HepG2 (cell line): ENCODE measurements at regions not wholly inside any gene's neighbourhood (a gene's known extent, or its start where the extent isn't known, plus 50 kb on each side); places are given as distances from the start of the nearest gene placed in this dataset.

ENCODE experiments used
- ATAC-seq: fragments of 200-7000 bp; cut with Tn5 transposase; 3 replicates; pipeline ENCODE4 v1.9.1; 2020; ENCODE audit warnings: mild to moderate bottlenecking, moderate library complexity
- BruUV-seq: library from RNA; stranded (reverse); fragments of 400-500 nt; replicated peaks from 2 replicates; lab custom pipeline; 2021; lab: Mats Ljungman, UMichigan
- CTCF ChIA-PET: fragments of 300-600 bp; formaldehyde crosslinking; extraction: SDS; loops from one replicate; lab custom pipeline; 2021; ENCODE audit warnings: low total read pairs, inconsistent platforms, low intra/inter-chr PET ratio; lab: Yijun Ruan, JAX
- POLR2A ChIA-PET: fragments of 350-600 bp; sonication (Branson Sonifier 250); formaldehyde crosslinking; loops from one replicate; lab custom pipeline; 2020; ENCODE audit warnings: antibody characterized with exemption, inconsistent platforms; lab: Yijun Ruan, JAX
- DNase-seq: peaks from one replicate; pipeline ENCODE4 v3.0.0-alpha.2; 2015; ENCODE audit warnings: low spot score
- FAIRE-seq: peaks from 3 replicates; lab custom pipeline; 2011; peaks lifted over from hg19 to GRCh38; lab: Jason Lieb, UNC
- H2AFZ ChIP-seq: one replicate; pipeline ENCODE4 v1.6.1; 2011; ENCODE audit warnings: low read length, inconsistent platforms
- H3K27ac ChIP-seq: fragments of 300-600 bp; 3 replicates; pipeline ENCODE4 v1.8.0; 2011; ENCODE audit warnings: mixed run types, mild to moderate bottlenecking, mixed read lengths, low read length, inconsistent platforms; ENCODE audit not compliant: insufficient read depth; ENCODE audit errors: extremely low read length
- H3K27me3 ChIP-seq, 2 experiments: fragments of 200-600 bp in 1 of 2; 2 replicates in 1 of 2; 3 replicates in 1 of 2; pipeline versions ENCODE4 v1.6.0 to v1.8.0; 2011; ENCODE audit warnings: low read length in 2 of 2, mild to moderate bottlenecking in 2 of 2, moderate library complexity in 2 of 2, inconsistent platforms in 1 of 2; ENCODE audit not compliant: insufficient read depth in 2 of 2, control insufficient read depth in 1 of 2
- H3K36me3 ChIP-seq, 2 experiments: fragments of 200-600 bp in 1 of 2; replicated peaks in 1 of 2; 2 replicates in 1 of 2; 3 replicates in 1 of 2; pipeline versions ENCODE4 v1.5.1 to v1.8.0; 2011; ENCODE audit warnings: low read length in 2 of 2, inconsistent platforms in 1 of 2; ENCODE audit not compliant: insufficient read depth in 2 of 2, control insufficient read depth in 1 of 2
- H3K4me1 ChIP-seq: 2 replicates; pipeline ENCODE4 v1.5.1; 2012; ENCODE audit warnings: low read length, inconsistent platforms; ENCODE audit not compliant: insufficient read depth
- H3K4me2 ChIP-seq: 2 replicates; pipeline ENCODE4 v1.6.0; 2011; ENCODE audit warnings: low read depth, low read length, inconsistent platforms
- H3K4me3 ChIP-seq, 3 experiments: fragments of 200-600 bp in 1 of 3; sonication (generic), shearing (Covaris generic) in 1 of 3; replicated peaks in 1 of 3; 2 replicates each; pipeline ENCODE4 v1.5.1; 2011 to 2016; ENCODE audit warnings: low read length in 3 of 3, inconsistent platforms in 2 of 3, low read depth in 2 of 3, mild to moderate bottlenecking in 2 of 3, control low read depth in 1 of 3, mixed read lengths in 1 of 3; ENCODE audit not compliant: insufficient read depth in 1 of 3
- H3K79me2 ChIP-seq: one replicate; pipeline ENCODE4 v1.6.1; 2011; ENCODE audit warnings: low read length, inconsistent platforms; ENCODE audit not compliant: insufficient read depth
- H3K9ac ChIP-seq: 2 replicates; pipeline ENCODE4 v1.6.0; 2011; ENCODE audit warnings: mild to moderate bottlenecking, low read depth, low read length, inconsistent platforms; ENCODE audit not compliant: insufficient read depth
- H3K9me3 ChIP-seq: 2 replicates; pipeline ENCODE4 v1.5.1; 2012; ENCODE audit warnings: mild to moderate bottlenecking, low read length
- H4K20me1 ChIP-seq: 2 replicates; pipeline ENCODE4 v1.6.0; 2011; ENCODE audit warnings: inconsistent platforms, mild to moderate bottlenecking, low read length, moderate library complexity; ENCODE audit not compliant: insufficient read depth
- BRD4 ChIP-seq: sonication (generic); formaldehyde crosslinking; IDR thresholded peaks from 2 replicates; pipeline ENCODE4 v1.4.0; 2020; ENCODE audit warnings: missing genetic modification reagents
- HNRNPLL ChIP-seq: fragments of 200-400 bp; formaldehyde crosslinking; IDR thresholded peaks from 2 replicates; pipeline ENCODE4 v1.6.1; 2017; ENCODE audit warnings: mild to moderate bottlenecking, low read depth, low read length; ENCODE audit not compliant: poor library complexity, severe bottlenecking
- ISX ChIP-seq: sonication (generic); formaldehyde crosslinking; conservative IDR thresholded peaks from 2 replicates; pipeline ENCODE4 v1.5.0; 2020; ENCODE audit warnings: missing genetic modification reagents
- KLF16 ChIP-seq, 2 experiments: sonication (generic) in 1 of 2; formaldehyde crosslinking in 1 of 2; IDR thresholded peaks; 2 replicates each; pipeline versions ENCODE4 v1.6.1 to v1.8.0; 2016 to 2023; ENCODE audit warnings: missing genetic modification reagents in 2 of 2, missing compliant biosample characterization in 1 of 2
- KMT2A ChIP-seq: sonication (generic); formaldehyde crosslinking; IDR thresholded peaks from 2 replicates; pipeline ENCODE4 v1.4.0; 2020; ENCODE audit warnings: missing genetic modification reagents
- MATR3 ChIP-seq: sonication (generic); formaldehyde crosslinking; IDR thresholded peaks from 2 replicates; pipeline ENCODE4 v1.4.0; 2020; ENCODE audit warnings: missing genetic modification reagents
- SMAD3 ChIP-seq: sonication (generic); formaldehyde crosslinking; IDR thresholded peaks from 2 replicates; pipeline ENCODE4 v1.4.0; 2020; ENCODE audit warnings: missing genetic modification reagents
- SNAPC5 ChIP-seq: sonication (generic); formaldehyde crosslinking; IDR thresholded peaks from 2 replicates; pipeline ENCODE4 v1.8.1; 2023; ENCODE audit warnings: mild to moderate bottlenecking, missing genetic modification reagents, borderline replicate concordance
- SYNCRIP ChIP-seq: fragments of 200-400 bp; formaldehyde crosslinking; IDR thresholded peaks from 2 replicates; pipeline ENCODE4 v1.6.1; 2018; ENCODE audit warnings: mild to moderate bottlenecking, low read depth, low read length; ENCODE audit not compliant: insufficient read depth
- TCF7 ChIP-seq: sonication (generic); IDR thresholded peaks from 2 replicates; pipeline ENCODE4 v1.6.1; 2016; ENCODE audit warnings: antibody characterized with exemption, low read depth
- TRAFD1 ChIP-seq: sonication (generic); formaldehyde crosslinking; IDR thresholded peaks from 2 replicates; pipeline ENCODE4 v1.5.1; 2020; ENCODE audit warnings: missing genetic modification reagents, mild to moderate bottlenecking, borderline replicate concordance
- TRIM24 ChIP-seq: sonication (generic); formaldehyde crosslinking; IDR thresholded peaks from 2 replicates; pipeline ENCODE4 v1.8.0; 2022; ENCODE audit warnings: mild to moderate bottlenecking, missing genetic modification reagents
- ZBTB14 ChIP-seq: sonication (generic); formaldehyde crosslinking; IDR thresholded peaks from 2 replicates; pipeline ENCODE4 v1.4.0; 2020; ENCODE audit warnings: missing genetic modification reagents
- ZNF263 ChIP-seq: sonication (generic); formaldehyde crosslinking; IDR thresholded peaks from 2 replicates; pipeline ENCODE4 v1.4.0; 2020; ENCODE audit warnings: missing genetic modification reagents
- ZNF33B ChIP-seq: sonication (generic); formaldehyde crosslinking; IDR thresholded peaks from 2 replicates; pipeline ENCODE4 v1.5.1; 2020; ENCODE audit warnings: mild to moderate bottlenecking, missing genetic modification reagents
- ZNF446 ChIP-seq: sonication (generic); formaldehyde crosslinking; IDR thresholded peaks from 2 replicates; pipeline ENCODE4 v1.5.0; 2020; ENCODE audit warnings: mild to moderate bottlenecking, missing genetic modification reagents
- ZNF562 ChIP-seq: sonication (generic); formaldehyde crosslinking; IDR thresholded peaks from 2 replicates; pipeline ENCODE4 v1.8.0; 2022; ENCODE audit warnings: missing genetic modification reagents, borderline replicate concordance
- ZSCAN21 ChIP-seq: sonication (generic); formaldehyde crosslinking; IDR thresholded peaks from 2 replicates; pipeline ENCODE4 v1.8.0; 2022; ENCODE audit warnings: mild to moderate bottlenecking, missing genetic modification reagents, moderate library complexity, borderline replicate concordance
- in situ Hi-C: cut with HindIII; loops from 2 replicates; pipeline ENCODE4 v1.10.0; 2017; ENCODE audit warnings: low pct_unique_long_range_greater_than_20kb; ENCODE audit not compliant: extremely low pct_ligation_motif_present
- intact Hi-C: fragments of 100-400 bp; cut with micrococcal nuclease; formaldehyde crosslinking; loops from one replicate; pipeline ENCODE4 v1.10.0; 2022; ENCODE audit not compliant: unreplicated experiment

- Histone ChIP-seq H3K4me2 (no peak overlapping the region), H3K4me1 (no peaks in the 10 kb centered on the region), H3K4me3 (no peak overlapping the region), H3K36me3 (no peaks in the 10 kb centered on the region), H3K27me3 (peaks cover 0 to 2% of the 10 kb centered on the region in 2 experiments; a peak in 1 of 5 replicates), H3K9ac (no peak overlapping the region)
- no peak for FAIRE-seq
- CTCF ChIA-PET = no interaction called here
- BruUV-seq = no TSS peak
- no peak for ATAC-seq
- TF ChIP-seq HNRNPLL = no peak
- TF ChIP-seq TRIM24 (CRISPR knock-in tag) = no peak
- TF ChIP-seq KLF16 (CRISPR knock-in tag; IDR thresholded peaks at IDR 0.05) = no peak
- TF ChIP-seq SMAD3 (CRISPR knock-in tag) = no peak
- TF ChIP-seq ISX (CRISPR knock-in tag) = no peak
- no peak for TF ChIP-seq ZBTB14 (CRISPR knock-in tag)
- no peak for TF ChIP-seq SNAPC5 (CRISPR knock-in tag)
- no peak for TF ChIP-seq ZNF263 (CRISPR knock-in tag)
- no peak for TF ChIP-seq TCF7
- TF ChIP-seq MATR3 (CRISPR knock-in tag) = no peak
- no peak for TF ChIP-seq TRAFD1
- no peak for TF ChIP-seq ZNF562
- TF ChIP-seq BRD4 (CRISPR knock-in tag) = no peak
- no peak for TF ChIP-seq KMT2A (CRISPR knock-in tag)
- no peak for TF ChIP-seq ZNF33B (CRISPR knock-in tag)
- TF ChIP-seq ZSCAN21 (CRISPR knock-in tag) = no peak
- TF ChIP-seq ZNF446 = no peak
- no peak for TF ChIP-seq SYNCRIP
- TF ChIP-seq, all 625 proteins: peak for 0
- DNase-seq = no peak
- Histone ChIP-seq H3K9me3 (no peaks in the 10 kb centered on the region), H4K20me1 (no peaks in the 10 kb centered on the region), H3K27ac (no peak overlapping the region), H3K79me2 (no peaks in the 10 kb centered on the region), H2AFZ (no peak overlapping the region)
- intact Hi-C loops (no loop called here), in situ Hi-C loops (loop anchor here (25.0 kb wide), 1 partner anchor 441 kb away; the partner anchor contains the start of gene PAPSS2)
- POLR2A ChIA-PET = no interaction called here
Observed at GRCh38 chr10:88103576-88103975, 240.2 kb downstream of the PTEN start.
